GM21737 (cell line): ENCODE measurements at regions not wholly inside any gene's neighbourhood (a gene's known extent, or its start where the extent isn't known, plus 50 kb on each side); places are given as distances from the start of the nearest gene placed in this dataset.

Experiments used
- ATAC-seq: cut with Tn5 transposase; IDR thresholded peaks from one replicate; pipeline ENCODE4 v1.9.1; 2021; ENCODE audit warnings: mild to moderate bottlenecking, moderate library complexity; ENCODE audit not compliant: unreplicated experiment

- no peak for ATAC-seq
Measured at GRCh38 chr2:147482916-147483669, 361.7 kb upstream of the ACVR2A start.

GRCh38 chr2:147482111-147482895, 362.5 kb upstream of the ACVR2A start:
- ATAC-seq, result no peak

- ATAC-seq, result no peak
Measured at GRCh38 chr2:147479358-147479757, 365.5 kb upstream of the ACVR2A start.

DNA sequence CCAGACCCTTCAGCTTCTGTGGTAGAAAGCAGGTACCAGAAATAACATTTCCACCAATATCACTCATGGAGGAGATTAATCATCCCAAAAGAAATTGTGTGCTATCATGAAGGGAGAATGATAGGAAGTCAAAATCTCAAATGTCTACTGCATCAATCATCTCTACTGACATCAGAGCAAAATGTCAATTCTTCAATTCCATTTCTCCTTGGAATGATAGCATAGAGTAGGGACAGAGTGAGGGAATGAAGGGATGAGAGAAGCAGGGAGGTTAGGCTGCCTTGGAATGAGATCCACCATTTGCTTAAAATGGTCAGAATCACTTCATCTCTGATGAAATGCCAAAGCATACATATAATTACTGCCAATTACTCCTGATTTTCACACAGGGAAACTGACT, 371.8 kb upstream of the ACVR2A start:
- no peak for ATAC-seq

DNA sequence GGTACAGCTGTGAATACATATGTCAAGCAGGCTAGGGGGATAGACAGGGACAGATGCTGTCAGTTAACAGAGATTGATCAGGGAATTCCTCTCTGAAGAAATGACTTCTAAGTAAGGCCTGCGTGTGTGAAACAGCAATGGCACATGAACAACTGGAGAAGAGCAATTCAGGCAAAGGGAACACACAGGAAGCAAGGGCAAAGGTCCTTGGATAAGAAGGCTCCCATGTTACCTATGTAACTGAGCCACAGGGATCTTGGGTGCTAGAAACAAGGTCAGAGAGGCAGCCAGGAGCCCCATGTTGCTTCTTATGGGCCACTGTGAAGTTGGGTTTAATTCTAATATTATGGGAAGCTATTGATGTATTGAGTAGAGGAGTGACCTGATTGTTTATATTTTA, 373.7 kb upstream of the ACVR2A start:
- no peak for ATAC-seq

DNA sequence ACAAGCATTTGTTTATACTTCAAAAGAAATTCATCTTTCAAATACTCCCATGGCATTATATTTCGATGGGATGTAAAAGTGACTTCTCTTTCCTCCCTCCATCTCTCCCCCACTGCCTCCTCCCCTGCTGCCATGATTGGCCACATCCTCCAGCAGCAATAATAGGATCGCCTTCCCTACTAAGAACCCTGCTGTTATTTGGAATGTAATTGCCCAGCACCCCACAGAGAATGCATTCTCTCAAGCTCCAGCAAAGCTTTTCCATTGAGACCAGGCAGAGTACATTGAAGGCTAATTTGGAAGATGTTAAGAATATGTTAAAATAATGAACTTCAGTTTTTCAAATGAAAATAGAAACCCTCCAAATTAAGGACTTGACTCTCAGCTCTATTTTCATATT, 375.4 kb upstream of the ACVR2A start:
- ATAC-seq, result no peak

DNA sequence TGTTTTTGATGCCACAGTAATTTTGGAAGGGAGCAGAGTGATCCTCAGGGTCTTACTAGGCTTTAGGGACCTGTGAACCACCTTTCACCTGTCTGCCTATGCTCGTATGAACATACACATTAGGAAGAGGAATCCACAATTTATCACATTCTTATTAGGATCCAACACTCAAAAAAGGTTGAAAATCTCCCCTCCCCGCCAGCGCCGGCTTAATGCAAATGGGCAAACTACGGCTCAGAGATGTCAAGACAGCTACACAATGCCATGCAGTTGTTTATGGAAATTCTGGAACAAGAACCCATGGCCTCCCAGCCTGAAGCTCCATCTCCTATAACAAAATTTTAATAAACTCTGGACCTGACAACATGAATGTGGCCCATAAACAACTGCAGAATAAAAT, 375.9 kb upstream of the ACVR2A start:
- ATAC-seq, result no peak

DNA sequence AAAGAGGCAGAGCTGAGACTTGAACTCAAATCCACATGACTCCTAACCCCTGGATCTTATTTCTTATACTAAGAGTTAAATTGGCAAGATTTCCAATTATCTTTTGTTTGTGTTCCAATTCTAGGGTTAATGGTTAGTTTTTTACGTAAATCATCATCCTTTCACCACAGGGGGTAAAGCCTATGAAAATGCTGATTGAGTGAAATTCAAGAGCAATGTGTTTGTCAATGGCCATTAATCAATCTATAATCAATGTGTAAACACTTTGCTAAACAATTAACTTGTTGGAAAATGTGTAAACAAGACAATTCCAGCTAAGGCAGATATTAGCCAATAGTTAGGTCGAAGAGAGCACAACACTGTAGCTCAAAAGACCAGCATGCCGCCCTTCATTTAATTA, 376.5 kb upstream of the ACVR2A start:
- no peak for ATAC-seq

DNA sequence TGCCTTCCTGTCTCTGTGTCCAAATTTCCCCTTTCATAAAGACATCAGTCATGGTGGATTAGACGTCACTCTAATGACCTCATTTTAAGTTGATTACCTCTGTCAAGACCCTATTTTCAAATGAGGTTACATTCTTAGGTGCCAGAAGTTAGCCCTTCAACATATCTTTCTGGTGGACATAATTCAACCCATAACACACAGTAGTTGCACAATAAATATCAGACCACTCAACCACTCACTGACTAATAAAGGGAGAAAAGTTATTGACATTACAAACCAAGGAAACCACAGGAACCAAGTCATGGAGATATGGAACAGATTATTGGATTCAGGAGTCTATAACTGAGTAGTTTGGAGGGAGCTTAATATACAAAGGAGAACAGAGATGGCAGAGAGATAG, 377.4 kb upstream of the ACVR2A start:
- no peak for ATAC-seq

- no peak for ATAC-seq
Measured at GRCh38 chr2:147464737-147465357, 380.0 kb upstream of the ACVR2A start.

GRCh38 chr2:147463881-147464520, 380.8 kb upstream of the ACVR2A start:
- peak; percentile 89 for ATAC-seq

DNA sequence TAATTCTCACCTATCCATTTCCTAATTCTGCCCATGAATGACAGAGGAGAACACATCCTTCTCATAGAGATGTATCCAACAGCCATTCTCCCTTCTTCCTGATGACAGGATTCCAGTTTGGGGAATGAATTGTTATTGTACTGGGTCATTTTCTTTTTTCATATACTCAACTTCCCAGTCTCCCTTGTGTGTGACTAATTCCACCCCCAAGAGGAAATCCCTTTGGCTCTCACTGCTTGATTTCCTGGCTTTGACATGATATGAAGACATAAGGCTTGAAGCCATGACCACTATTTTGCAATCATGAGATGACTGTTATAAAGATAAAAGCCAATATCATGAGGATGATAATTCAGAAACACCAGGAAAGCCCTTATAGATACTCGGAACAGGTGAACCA, 384.7 kb upstream of the ACVR2A start:
- no peak for ATAC-seq

DNA sequence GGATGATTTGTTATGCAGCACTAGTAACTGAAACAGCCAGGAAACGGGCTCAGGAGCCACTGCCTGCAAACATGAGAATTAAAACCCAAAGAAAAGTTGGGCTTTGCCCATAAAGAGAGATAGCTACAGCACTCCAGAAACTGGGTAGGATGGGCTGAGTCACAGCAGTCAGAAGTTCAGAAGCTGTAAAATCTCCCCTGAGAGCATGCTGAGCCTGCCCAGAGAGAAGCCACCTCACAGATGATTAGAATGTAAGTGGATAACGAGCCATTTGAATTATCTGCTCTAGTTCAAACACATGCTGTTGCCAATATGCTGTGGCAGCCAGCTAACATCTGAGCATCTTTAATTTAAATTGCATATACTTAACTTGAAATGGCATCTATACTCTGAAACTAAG, 388.1 kb upstream of the ACVR2A start:
- no peak for ATAC-seq

- ATAC-seq, result no peak
Measured at GRCh38 chr2:147451902-147452515, 392.8 kb upstream of the ACVR2A start.

GRCh38 chr2:147450661-147451510, 393.9 kb upstream of the ACVR2A start:
- ATAC-seq, result no peak

DNA sequence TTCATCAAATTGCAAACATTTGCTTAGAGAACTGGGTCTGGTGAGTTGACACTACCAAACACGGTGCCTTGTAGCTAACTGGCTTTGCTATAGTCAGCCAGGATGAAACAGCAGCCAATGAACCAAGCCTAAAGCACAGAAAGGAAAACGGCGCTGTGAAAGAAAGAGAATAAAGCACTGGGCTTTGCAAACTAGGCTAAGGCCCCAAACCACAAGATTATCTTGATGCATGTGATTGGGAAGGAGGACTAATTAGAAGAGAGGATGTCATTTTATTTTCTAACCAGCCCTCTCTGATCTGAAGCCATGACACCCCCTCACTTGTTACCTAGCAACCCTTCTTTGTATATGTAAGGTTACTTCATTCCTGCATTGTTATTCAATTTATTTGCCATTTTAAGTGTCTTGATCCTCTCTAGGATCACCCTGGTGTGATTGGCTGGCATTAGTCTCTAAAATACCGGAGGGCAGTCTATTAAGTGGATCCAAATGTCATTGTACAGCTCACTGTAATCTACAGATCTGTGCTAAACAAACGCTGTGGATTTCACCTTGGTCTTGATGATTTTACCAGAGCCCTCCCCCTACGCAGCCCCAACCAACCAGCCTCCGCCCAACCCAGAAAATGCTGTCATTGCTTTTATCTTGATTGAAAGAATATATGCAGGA, 395.4 kb upstream of the ACVR2A start:
- no peak for ATAC-seq

- no peak for ATAC-seq
Measured at GRCh38 chr2:147442816-147443215, 402.0 kb upstream of the ACVR2A start.

DNA sequence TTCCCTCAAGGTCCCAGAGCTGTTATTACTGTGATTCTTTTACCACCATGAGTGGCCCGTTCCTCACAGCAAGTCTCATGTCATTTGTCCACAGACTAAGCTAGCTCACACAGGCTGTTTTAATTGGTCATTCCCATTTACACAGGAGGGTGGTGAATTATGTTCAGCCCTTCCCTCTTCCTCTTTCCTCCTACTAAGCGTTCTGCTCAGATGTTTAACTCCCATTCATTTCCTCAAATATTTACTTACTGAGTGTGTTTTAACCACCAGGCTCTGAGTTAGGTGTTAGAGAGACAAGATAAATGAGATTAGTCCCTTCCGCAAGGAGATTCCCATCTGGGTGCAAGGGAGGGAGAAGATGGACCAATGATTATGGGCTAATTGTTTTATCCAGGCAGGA, 403.6 kb upstream of the ACVR2A start:
- ATAC-seq, result no peak

DNA sequence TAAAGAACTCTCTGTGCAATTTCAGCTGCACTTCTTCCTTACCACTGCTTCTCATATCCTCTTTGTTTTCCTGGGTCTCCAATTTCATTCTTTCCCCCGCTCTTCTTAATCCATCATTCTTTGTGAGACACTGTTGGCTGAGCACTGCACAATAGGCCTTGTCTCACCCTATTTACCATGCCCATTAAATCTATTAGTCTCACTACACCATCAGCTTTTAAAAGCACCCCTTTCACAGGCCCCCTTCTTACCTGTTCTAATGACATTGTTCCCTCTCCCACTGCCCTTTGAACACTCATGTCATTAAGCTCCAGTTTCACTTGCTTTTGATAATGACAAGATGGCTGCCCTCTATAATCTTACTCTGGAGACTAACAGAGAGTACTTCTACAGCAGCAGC, 404.1 kb upstream of the ACVR2A start:
- ATAC-seq, result no peak

DNA sequence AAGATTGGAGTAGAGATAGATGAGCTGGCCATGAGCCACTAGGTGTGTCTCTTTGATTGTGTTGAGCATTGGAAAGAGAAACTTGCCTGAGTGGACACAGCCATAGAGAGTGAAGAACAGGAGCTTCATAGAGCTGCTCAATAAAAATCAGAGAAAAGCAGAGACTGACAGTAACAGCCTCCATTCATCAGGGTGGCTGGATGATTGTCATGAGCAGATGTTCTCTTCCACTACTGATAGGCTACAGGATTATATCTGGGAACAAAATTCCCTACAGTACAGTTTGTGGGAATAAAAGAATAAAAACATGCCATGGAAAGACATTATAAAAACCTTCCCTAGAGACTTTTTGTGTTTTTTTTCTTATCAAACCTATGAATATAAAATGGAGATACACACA, 404.8 kb upstream of the ACVR2A start:
- ATAC-seq, result no peak
